Fibroblast of skin of left quadriceps (primary cell): ENCODE measurements at regions not wholly inside any gene's neighbourhood (a gene's known extent, or its start where the extent isn't known, plus 50 kb on each side); places are given as distances from the start of the nearest gene placed in this dataset.
A peak's percentile ranks its signal among the peaks of the same experiment; 100 is the strongest.

Experiments used
- DNase-seq, 2 experiments: peaks; one replicate each; pipeline ENCODE4 v3.0.0-alpha.2; 2013; ENCODE audit warnings: low read depth in 2 of 2

- DNase-seq, result no peak
These were observed 485.7 kb downstream of the NUF2 start for GRCh38 chr1:163807331-163808049.

- DNase-seq, result no peak
These were observed 491.5 kb downstream of the NUF2 start for GRCh38 chr1:163813251-163813650.

DNA sequence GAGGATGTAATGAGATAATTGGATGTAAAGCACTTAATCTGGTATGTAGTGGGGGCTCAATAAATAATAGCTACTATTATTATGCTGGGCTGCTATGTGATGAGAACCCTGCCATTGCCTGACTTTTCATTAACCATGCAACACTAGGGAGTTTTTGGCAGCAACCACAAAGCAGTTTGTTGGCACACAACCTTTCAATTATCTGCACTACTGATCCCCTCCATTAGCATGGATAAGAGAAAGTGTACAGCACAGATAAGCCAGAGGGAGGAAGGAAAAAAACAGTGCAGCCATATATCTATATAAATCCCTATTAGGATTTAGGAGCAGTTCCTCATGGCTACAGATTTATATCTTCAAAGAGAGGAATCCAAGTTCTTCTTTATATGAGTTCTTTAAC is 498.5 kb downstream of the NUF2 start:
- no peak for DNase-seq

GRCh38 chr1:163820766-163821165 is 499.0 kb downstream of the NUF2 start:
- no peak for DNase-seq

DNA sequence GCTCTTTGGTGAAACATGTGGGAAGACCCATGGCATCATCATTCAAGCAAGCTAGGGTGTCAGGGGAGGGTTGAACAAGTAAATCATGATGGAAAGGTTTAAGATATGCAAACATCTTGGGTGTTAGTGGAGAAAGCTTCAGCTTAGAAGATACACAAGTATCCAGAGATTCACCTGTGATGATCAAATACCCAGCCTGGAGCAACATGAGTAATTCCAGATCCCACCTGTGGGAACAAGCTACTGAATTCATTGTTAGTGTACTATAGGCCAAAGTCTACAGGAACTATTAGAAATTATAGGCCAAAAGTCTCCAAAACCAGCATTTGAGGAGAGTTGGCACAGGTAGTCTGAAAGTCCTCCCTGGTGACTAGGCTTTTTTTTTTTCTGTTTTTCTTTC is 499.9 kb downstream of the NUF2 start:
- no peak for DNase-seq

GRCh38 chr1:163823017-163823416 is 501.3 kb downstream of the NUF2 start:
- no peak for DNase-seq

DNA sequence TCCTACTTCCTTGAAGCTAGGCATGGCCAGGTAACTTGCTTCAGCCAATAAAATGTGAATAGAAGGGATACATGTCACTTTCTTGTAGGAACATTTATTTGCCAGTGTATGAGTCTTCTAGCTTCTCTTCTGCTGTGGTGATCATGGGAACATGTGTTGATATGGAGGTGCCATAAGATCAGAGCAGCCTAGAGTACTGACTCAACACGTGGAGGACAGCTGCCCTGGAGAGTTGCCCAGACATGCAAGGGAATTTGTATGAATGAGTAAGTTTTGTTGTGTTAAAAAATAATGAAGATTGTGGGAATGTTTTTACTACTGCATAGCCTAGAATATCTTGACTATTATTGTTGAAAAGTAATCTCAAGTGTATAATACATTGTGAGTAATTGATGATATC is 502.3 kb downstream of the NUF2 start:
- peak; percentile 92 to 93 for DNase-seq

- DNase-seq, result no peak
These were observed 502.7 kb downstream of the NUF2 start for GRCh38 chr1:163824490-163824889.

GRCh38 chr1:163826500-163826899 is 504.7 kb downstream of the NUF2 start:
- no peak for DNase-seq

GRCh38 chr1:163834778-163835177 is 513.0 kb downstream of the NUF2 start:
- no peak for DNase-seq

GRCh38 chr1:163836481-163836880 is 514.7 kb downstream of the NUF2 start:
- DNase-seq, result no peak

DNA sequence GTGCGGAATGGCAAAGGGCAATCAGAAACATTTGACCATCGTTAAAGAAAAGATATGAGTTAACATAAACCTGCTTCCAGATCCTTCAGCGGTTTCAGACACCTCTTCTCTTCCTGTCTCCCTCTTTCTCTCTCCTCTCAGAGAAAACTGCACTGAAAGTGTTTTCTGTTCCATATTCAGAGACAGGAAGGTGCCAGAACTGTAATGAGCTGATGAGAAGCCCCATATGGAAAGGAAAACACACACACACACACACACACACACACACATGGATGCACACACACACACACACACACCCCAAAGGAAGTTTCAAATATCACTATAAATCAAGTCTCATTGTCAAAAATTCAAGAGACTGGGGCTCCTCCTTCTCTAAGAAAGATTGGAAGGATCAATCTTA is 515.5 kb downstream of the NUF2 start:
- no peak for DNase-seq

- DNase-seq, result peak in 1 of 2 experiments; percentile 28
These were observed 520.8 kb downstream of the NUF2 start for GRCh38 chr1:163842571-163842970.

GRCh38 chr1:163844459-163844858 is 522.7 kb downstream of the NUF2 start:
- peak; percentile 83 to 85 for DNase-seq

GRCh38 chr1:163845279-163845678 is 523.5 kb downstream of the NUF2 start:
- no peak for DNase-seq

GRCh38 chr1:163863731-163864130 is 542.0 kb downstream of the NUF2 start:
- no peak for DNase-seq

DNA sequence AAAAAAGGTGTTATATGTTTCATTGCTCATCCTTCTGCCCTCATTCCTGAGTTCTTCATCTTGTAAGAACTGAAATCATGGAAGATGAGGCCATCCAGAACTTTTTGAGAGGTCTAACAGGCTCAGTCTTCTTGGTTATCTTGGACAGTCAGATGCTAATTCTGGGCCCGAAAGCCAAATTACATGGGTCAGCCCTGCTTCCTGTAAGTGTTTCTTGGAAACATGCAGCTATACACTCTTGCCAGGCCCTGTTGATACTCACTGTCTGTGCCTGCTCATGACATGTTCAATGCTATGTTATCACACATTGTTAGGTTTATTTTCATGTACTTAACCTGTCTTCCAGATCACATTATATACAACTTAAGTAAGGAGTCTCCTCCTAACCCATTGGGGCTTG is 542.5 kb downstream of the NUF2 start:
- DNase-seq, result no peak

- peak; percentile 53 to 61 for DNase-seq
These were observed 544.8 kb downstream of the NUF2 start for GRCh38 chr1:163866564-163866963.

- DNase-seq, result peak; percentile 63 to 70
These were observed 548.9 kb downstream of the NUF2 start for GRCh38 chr1:163870666-163871065.

- no peak for DNase-seq
These were observed 550.3 kb downstream of the NUF2 start for GRCh38 chr1:163872067-163872466.

DNA sequence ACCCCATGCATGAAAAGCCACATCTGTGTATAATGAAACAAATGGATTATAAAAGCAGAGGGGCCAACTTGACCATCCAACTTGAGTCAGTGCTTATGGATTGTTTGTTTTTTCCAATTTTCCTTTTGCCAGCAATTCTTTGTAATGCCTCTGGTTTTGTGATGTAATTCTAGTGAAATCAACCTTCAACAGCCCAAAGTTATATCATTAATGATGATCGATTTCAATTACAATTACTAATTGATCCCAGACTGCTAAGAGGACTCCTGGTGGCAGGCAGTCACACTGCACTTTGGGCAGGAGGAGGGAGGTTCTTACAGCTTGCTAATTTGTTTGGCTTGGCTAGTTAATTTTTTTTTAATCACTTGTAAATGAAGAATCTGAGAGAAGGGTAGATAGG is 552.3 kb downstream of the NUF2 start:
- DNase-seq, result no peak

DNA sequence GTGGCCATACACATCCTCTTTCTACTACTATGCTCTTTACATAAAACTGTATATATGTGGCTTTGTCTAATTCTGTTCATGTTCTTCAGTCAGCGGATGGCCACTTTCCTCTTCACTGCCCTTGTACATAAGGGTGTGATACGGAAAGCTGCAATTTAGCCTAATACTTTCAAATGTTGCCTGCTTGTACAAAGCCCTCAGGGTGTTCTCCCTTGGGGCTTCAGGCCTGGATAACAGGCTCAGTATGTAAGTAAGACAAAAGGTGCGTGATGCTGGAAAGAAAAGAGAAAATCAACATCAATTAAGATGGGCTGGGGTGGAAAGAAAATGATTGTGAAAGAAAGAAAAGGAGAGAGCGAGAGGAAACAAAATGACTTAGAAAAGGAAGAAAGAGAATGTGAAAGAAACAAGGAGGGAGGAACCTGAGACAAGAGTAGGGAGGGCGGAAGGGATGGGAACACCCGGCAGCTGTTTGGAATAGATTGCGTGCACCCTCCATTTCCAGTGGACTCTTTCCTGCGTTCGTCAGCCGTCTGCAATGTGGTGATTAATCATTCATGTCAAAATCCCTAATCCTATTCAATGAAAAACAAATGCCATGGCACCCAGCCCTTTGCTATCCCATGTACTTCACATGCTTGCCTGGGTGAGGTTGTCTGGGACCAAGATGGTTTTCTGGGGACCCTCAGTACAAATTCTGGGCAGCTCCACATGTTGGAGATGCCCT is 553.6 kb downstream of the NUF2 start:
- peak; percentile 97 to 98 for DNase-seq

- peak; percentile 89 for DNase-seq
These were observed 554.2 kb downstream of the NUF2 start for GRCh38 chr1:163875927-163876320.
